ENCODE measurements at regions not wholly inside any gene's neighbourhood (a gene's known extent, or its start where the extent isn't known, plus 50 kb on each side); places are given as distances from the start of the nearest gene placed in this dataset.

GRCh38 chr14:97903821-97904220, 1106.6 kb downstream of the VRK1 start:
- TF ChIP-seq EZH2 (IDR thresholded peaks at IDR 0.05; ENCODE audit: insufficient read depth, poor library complexity, severe bottlenecking) (no peak), EZH2phosphoT487 (IDR thresholded peaks at IDR 0.05; ENCODE audit: insufficient read depth, low read depth) (no peak)

Data from GM23248 (cell line).